ENCODE measurements at regions not wholly inside any gene's neighbourhood (a gene's known extent, or its start where the extent isn't known, plus 50 kb on each side); places are given as distances from the start of the nearest gene placed in this dataset.
"Not testable (repeated sequence)": the region's sequence is repeated elsewhere in the genome, so short reads cannot be mapped to it uniquely, and the experiment has no call there.

- no peak for DNase-seq
Measured at GRCh38 chr1:163477276-163477830, 155.6 kb downstream of the NUF2 start.

DNA sequence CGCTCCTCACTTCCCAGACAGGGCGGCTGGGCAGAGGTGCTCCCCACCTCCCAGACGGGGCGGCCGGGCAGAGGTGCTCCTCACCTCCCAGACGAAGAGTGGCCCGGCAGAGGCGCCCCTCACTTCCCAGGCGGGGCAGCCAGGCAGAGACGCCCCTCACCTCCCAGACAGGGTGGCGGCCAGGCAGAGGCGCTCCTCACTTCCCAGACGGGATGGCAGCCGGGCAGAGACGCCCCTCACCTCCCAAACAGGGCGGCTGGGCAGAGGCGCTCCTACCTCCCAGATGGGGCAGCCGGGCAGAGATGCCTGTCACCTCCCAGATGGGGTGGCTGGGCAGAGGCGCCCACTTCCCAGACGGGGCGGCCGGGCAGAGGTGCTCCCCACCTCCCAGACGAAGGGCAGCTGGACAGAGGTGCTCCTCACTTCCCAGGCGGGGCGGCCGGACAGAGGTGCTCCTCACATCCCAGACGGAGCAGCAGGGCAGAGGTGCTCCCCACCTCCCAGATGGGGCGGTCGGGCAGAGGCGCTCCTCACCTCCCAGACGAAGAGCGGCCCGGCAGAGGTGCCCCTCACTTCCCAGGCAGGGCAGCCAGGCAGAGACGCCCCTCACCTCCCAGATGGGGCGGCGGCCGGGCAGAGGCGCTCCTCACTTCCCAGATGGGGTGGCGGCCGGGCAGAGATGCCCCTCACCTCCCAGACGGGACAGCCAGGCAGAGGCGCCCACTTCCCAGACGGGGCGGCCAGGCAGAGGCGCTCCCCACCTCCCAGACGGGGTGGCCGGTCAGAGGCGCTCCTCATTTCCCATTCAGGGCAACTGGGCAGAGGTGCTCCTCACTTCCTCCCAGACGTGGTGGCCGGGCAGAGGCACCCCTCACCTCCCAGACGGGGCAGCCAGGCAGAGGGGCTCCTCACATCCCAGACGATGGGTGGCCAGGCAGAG, 176.9 kb downstream of the NUF2 start:
- DNase-seq: not testable (repeated sequence)

DNA sequence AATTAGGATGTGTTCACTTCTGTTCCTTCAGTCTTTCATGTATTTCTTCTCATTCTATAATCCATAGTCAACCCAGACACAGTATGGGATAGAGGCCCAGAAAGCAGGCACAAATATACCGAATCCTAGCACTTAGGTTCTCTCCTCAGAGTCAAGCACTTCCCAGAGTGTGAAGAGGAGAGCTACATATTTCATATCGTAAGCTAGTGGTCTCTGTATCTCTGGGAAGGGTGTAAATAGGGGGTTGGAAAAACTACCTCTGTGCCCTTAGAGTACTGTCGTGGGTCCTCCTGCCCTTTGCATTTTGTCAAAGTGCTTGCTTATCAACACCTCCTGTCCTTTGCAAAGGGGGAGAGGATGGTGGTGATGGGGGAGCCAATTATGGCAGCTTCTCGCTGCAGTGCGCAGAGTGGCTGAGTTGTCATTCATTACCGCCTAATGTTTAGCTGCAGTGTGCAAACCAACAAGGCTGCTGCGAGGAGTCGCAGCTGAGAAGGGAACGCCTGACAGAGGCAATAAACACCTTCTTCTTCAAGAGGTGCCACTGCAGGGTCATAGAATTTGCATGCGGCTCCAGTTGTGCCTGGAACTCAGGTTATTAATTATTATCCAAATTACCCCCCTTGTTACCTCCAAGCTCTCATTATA, 182.7 kb downstream of the NUF2 start:
- DNase-seq: no peak

DNA sequence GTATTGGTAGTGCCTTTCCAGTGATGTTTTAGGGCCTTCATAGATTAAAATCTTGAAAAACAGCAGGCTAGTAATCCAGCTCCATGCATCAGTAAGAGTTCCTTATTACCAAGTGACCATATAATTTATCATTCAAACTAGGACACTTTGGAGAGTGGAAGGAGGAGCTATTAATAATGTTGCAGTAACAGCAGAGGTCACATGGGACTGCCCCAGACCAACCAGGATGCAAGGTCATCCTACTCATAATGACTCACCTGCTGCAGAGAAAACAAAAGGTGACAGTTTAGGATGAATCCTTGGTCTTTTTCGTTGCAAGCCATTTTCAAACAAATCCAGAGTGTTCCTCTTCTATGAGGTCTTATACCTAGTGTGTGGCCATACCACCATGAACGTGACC, 187.4 kb downstream of the NUF2 start:
- DNase-seq: no peak

DNA sequence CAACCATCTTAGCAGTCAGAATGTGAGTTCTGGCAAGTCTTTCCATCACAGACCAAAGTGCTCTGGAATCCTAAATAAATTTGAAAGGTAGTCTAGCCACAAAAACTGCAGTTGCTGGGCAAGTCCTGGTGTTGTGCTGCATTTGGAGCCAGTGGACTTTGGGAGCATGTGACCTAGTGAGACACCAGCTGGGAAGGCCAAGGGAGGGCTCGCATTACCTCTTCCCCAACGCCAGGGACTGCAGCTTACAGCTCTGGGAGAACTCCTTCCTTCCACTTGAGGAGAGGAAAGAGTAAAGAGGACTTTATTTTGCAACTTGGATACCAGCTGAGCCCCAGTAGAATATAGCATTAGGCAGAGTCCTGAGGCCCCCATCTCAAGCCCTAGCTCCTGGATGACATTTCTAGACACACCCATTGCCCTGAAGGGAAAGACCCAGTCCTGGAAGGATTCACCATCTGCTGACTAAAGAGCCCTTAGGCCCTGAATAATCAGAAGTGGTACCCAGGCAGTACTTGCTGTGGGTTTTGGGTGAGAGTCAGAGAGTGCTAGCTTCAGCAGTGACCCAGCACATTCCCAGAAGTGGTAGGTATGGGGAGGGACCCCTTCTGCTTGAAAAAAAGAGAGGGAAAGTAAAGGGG, 190.7 kb downstream of the NUF2 start:
- no peak for DNase-seq

GRCh38 chr1:163523375-163524029, 201.7 kb downstream of the NUF2 start:
- DNase-seq: no peak

DNA sequence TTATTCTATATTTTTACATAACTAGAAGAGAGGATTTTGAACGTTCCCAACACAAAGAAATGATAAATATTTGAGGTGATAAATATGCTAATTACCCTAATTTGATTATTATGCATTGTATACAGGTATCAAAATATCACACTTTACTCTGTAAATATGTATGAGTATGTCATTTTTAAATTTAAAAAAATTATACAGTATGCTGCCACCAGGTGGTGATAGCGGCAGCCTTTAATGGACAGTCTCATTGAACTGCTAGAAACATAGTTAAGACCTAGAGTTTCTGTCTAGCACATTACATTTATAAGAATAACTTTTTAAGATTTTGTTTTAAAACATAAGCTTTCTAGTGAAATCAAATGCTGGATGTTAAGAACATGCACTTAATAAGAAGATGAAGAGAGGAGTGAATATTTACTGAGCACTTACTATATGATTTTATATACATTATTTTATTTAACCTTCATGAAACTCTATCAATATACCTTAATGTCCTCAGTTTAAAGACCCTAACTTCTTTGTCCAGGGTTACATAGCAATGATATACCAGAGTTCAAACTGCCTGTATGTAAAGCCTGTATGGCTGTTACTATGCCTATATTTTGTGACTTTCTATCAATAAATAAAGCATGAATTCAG, 207.1 kb downstream of the NUF2 start:
- peak; percentile 1 for DNase-seq

DNA sequence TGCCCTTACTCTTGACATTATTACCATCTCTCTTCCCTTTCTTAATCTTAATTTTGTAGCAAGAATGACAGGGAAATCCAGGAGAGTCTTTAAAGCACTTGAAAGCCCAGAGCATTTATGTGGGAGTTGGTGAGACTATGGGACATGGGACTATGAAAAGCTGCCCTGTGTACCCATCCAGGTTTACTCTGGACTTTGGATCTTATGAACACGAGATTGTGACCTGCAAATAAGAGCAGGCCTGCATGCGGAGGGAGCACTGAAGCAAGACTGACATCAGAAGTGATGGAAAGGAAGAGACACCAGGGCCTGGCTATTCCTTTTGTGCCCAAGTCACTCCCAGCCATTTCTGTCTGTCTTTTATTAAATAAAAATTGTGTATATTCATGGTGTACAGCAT, 209.6 kb downstream of the NUF2 start:
- DNase-seq: no peak

DNA sequence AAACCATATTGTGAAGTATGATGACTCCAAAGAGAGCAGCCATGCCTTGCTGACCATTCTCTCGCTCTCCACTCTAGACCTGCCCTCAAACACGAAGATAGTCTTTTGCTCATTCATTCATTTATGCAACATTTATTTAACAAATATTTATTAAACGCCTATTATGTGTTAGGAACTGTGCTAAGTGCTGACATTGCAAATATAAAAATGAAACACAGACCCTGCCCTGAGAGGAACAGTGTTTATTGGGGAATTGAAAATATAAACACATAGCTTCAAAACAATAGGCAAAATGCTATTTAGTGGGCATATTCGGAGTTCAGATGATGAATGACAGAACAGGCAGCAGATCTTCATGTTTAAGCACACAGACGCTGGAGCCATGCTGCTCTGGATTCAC, 213.6 kb downstream of the NUF2 start:
- DNase-seq: no peak

DNA sequence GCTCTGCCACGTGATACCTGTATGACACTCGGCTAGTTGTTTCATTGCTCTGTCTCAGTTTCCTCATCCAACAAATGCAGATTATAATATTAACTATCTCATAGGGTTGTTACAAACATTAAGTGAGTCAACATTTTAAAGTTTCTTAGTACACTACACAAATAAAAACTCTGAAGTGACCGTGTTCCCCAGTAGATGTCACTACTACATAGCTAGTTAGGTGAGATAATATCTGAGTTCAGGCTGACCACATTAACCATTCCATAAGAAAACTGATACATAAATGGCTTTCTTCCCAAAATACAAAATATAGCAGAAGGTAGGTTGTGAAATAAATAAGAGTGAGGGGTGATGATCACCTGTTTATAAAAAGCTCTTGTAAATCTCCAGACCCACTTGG, 214.1 kb downstream of the NUF2 start:
- DNase-seq: no peak

DNA sequence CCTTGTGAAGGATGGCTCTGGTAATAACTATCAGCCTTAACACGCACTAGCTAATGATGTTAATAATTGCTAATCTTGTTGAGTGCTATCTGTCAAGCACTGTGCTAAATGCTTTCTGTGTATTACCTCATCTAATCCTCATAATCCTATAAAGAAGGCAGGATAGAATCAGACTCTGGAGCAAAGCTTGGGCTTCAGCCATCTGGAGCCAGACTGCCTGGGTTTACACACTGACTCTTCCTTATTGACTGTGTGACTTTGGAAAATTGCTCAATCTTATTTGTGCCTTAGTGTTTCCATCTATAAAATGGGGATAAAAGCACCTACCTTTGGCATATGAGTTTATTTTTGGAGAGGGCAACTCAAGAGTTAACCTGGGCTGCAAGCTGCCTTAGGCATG, 216.1 kb downstream of the NUF2 start:
- DNase-seq: no peak

- no peak for DNase-seq
Measured at GRCh38 chr1:163538667-163539066, 216.9 kb downstream of the NUF2 start.

DNA sequence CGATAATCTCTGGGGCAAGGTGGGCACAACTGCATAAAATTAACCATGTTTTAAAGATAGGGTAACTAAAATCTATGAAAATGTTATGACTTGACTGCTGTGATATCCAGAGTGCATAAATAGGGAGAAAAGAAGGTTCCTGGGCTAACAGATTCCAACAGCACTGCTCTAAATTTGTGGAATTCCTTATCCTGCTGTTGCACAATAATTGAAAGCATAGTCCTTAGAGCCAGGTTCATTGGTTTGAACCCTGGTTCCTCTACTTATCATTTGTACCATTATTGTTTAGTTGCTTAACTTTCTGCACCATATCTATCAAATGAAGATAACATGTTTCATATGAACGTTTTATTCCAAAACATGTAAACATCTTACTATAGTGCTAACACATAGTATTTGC, 219.0 kb downstream of the NUF2 start:
- DNase-seq: no peak

DNA sequence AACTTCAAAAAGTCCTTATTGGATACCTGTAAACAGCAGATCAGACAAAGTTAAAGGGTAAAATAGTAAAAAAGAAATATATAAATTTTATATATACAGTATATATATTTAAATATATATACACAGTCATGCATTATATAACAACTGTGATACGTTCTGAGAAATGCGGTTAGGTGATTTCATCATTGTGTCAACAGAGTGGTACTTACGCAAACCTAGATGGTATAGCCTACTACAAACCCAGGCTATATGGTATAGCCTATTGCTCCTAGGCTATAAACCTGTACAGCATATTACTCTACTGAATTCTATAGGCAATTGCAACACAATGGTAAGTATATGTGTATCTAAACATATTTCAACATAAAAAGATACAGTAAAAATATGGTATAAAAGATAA, 222.7 kb downstream of the NUF2 start:
- DNase-seq: no peak

- DNase-seq: no peak
Measured at GRCh38 chr1:163558162-163558561, 236.4 kb downstream of the NUF2 start.

DNA sequence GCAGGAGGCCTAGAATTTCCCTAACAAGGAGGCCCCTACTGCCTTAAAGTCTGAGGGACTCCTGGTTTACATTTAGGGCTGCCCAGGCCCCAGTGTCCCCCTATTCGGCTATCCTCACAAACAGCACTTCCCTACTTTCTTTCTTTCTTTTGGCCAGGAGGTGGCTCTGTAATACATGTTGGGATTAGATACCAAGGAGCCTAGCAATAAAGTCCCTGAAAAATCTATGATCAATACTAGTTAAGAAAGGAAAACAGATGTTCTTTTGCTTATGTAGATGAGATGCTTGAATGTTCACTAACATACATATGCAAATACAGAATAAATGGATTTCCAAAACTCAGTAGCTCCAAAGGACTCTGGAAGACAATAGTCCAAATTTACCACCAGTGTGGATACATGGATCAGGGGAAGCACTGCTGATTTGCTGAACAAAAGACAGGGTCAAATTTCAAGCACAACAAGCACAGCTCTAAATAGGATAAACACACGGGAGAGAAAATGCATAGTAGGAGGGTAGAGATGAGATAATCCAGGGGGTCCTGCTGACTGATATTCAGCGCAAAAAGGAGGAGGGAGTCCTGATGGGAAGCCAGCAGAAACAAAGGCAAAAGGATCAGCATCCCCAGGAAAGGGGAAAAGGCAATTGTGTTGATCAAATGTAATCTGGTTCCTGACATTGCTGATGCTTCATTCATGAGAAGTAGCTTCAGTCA, 240.0 kb downstream of the NUF2 start:
- no peak for DNase-seq

DNA sequence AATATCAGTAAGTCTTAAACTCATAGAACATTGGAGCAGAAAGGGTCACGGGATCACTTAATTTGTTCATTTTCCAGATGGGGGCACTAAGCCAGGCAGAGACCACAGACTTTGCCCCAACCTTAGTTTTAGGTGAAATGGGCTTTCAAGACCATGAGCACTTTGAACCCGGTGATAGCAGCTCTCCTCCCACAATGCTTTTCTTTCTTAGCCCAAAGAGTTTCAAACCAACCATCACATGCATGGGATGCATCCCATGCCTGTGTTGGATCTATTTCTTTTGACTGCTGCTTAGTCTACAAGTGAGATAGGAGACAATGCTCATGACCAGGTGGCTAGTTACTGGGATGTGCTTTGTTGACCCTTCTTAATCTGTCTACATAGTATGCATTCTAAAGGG, 240.6 kb downstream of the NUF2 start:
- no peak for DNase-seq

DNA sequence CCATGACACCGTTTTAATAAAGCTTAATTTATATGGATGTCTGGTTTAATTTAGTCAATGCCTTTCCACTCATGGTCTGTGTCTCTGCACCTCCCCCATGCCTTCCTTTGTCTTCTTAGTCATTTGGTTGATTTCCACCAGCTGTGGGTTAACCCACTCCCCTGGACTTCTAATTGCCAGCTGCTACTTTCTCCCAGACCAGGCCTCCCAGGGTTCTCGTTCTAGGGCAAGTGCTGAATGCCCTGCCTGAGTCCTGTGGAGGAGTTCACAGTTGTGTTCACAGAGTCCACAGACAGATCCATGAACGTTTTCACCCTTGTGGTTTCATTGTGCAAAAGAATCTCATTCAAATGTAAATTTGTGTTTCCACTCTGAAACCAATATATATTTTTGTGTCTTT, 243.4 kb downstream of the NUF2 start:
- DNase-seq: no peak

- no peak for DNase-seq
Measured at GRCh38 chr1:163570071-163570470, 248.3 kb downstream of the NUF2 start.

GRCh38 chr1:163571950-163572349, 250.2 kb downstream of the NUF2 start:
- DNase-seq: no peak

DNA sequence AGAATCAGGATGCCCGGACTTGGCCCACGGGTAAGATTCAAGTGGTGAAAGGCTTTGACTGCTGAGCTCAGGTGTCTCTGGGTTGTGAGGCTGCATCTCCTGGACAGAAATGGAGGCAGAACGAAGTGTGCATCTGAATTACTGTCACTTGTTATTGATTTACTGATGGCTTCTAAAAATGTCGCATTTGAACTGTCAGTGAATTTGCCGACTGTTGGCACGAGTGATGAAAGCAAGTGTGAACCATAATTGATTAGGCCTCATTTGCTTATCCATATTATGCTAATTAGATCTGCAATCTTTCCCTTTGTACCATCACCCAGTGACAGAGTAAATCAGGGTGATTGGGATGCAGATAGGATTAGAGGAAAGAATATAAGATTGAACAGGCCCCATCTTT, 252.4 kb downstream of the NUF2 start:
- DNase-seq: no peak

DNA sequence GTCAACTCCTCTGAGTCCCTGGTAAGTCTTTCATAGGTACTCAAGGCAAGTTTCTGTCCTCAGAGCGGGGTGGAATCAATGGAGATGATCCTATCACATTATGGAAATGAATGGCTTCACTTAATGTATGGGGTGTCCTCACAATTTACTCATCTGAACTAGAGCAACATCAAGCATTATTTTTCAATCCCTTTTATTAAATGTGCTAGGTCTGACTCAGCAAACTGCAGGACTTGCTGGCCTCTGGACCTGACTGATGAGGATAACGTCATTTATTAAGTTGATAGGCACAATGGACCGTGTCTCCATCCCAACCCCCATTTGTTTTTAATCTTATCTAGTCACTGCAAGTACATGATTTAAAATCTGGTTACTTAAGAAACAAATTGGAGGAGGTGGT, 259.2 kb downstream of the NUF2 start:
- DNase-seq: no peak
